ENCODE measurements at regions not wholly inside any gene's neighbourhood (a gene's known extent, or its start where the extent isn't known, plus 50 kb on each side); places are given as distances from the start of the nearest gene placed in this dataset.
"Not testable (repeated sequence)": the region's sequence is repeated elsewhere in the genome, so short reads cannot be mapped to it uniquely, and the experiment has no call there.

DNA sequence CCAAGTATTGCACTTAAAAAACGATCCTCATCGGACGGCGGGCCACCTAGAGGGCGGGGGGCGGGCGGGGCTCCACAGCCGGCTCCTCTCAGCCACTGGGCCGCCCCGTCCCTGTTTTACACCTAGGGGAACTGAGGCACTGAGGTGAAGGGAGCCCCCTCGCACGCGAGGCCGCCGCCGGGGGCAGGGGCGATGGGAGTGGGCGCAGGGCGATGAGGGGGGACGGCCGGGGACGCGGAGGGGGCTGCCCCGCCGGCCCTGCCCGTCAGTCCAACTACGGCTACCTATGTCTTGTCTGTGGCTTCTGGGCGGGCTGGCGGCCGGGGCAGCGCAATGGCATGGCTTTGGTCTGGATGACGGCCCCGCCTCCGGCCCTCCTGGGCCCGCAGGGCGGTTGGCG lies 90.4 kb downstream of the GOLGA8K start:
- CTCF ChIA-PET; H3K27ac Mint-ChIP-seq (ENCODE audit: low read depth, unreplicated experiment); H3K36me3 Mint-ChIP-seq (ENCODE audit: insufficient read depth, unreplicated experiment); H3K27me3 Mint-ChIP-seq (ENCODE audit: insufficient read depth, unreplicated experiment); H3K4me1 Mint-ChIP-seq (ENCODE audit: insufficient read depth, unreplicated experiment); H3K9me3 Mint-ChIP-seq (ENCODE audit: unreplicated experiment); H3K4me3 Mint-ChIP-seq (ENCODE audit: unreplicated experiment); POLR2A ChIA-PET; intact Hi-C loops (cut with micrococcal nuclease); BruUV-seq (replicated peaks); DNase-seq (ENCODE audit: unreplicated experiment): not testable (repeated sequence)

- POLR2A ChIA-PET; BruUV-seq (replicated peaks); H3K36me3 Mint-ChIP-seq (ENCODE audit: insufficient read depth, unreplicated experiment); H3K9me3 Mint-ChIP-seq (ENCODE audit: unreplicated experiment); H3K4me1 Mint-ChIP-seq (ENCODE audit: insufficient read depth, unreplicated experiment); intact Hi-C loops (cut with micrococcal nuclease); H3K4me3 Mint-ChIP-seq (ENCODE audit: unreplicated experiment); DNase-seq (ENCODE audit: unreplicated experiment); CTCF ChIA-PET; H3K27me3 Mint-ChIP-seq (ENCODE audit: insufficient read depth, unreplicated experiment); H3K27ac Mint-ChIP-seq (ENCODE audit: low read depth, unreplicated experiment): not testable (repeated sequence)
Measured at GRCh38 chr15:32307592-32307991, 95.5 kb downstream of the GOLGA8K start.

GRCh38 chr15:32276200-32276830 lies 126.8 kb downstream of the GOLGA8K start:
- H3K9me3 Mint-ChIP-seq (ENCODE audit: unreplicated experiment); BruUV-seq (replicated peaks); H3K4me3 Mint-ChIP-seq (ENCODE audit: unreplicated experiment); POLR2A ChIA-PET; H3K4me1 Mint-ChIP-seq (ENCODE audit: insufficient read depth, unreplicated experiment); CTCF ChIA-PET; H3K27me3 Mint-ChIP-seq (ENCODE audit: insufficient read depth, unreplicated experiment); DNase-seq (ENCODE audit: unreplicated experiment); intact Hi-C loops (cut with micrococcal nuclease); H3K36me3 Mint-ChIP-seq (ENCODE audit: insufficient read depth, unreplicated experiment); H3K27ac Mint-ChIP-seq (ENCODE audit: low read depth, unreplicated experiment): not testable (repeated sequence)

GRCh38 chr15:32253958-32254357 lies 149.1 kb downstream of the GOLGA8K start:
- H3K9me3 Mint-ChIP-seq (ENCODE audit: unreplicated experiment); POLR2A ChIA-PET; BruUV-seq (replicated peaks); H3K27me3 Mint-ChIP-seq (ENCODE audit: insufficient read depth, unreplicated experiment); H3K36me3 Mint-ChIP-seq (ENCODE audit: insufficient read depth, unreplicated experiment); intact Hi-C loops (cut with micrococcal nuclease); H3K4me1 Mint-ChIP-seq (ENCODE audit: insufficient read depth, unreplicated experiment); H3K4me3 Mint-ChIP-seq (ENCODE audit: unreplicated experiment); CTCF ChIA-PET; H3K27ac Mint-ChIP-seq (ENCODE audit: low read depth, unreplicated experiment); DNase-seq (ENCODE audit: unreplicated experiment): not testable (repeated sequence)

DNA sequence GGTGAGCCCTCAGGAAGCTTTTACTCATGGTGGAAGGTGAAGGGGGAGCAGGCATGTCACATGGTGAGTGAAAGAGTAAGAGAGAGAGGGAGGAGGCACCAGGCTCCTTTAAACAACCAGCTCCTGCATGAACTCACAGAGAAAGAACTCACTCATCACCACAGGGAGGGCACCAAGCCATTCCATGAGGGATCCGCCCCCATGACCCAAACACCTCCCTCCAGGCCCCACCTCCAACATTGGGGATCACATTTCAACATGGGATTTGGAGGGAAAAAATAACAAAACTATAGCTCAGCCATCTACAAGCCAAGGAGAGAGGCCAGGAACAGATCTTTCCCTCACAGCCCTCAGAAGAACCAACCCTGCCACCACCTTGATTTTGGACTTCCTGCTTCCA lies 153.9 kb downstream of the GOLGA8K start:
- H3K27ac Mint-ChIP-seq (ENCODE audit: low read depth, unreplicated experiment); CTCF ChIA-PET; H3K27me3 Mint-ChIP-seq (ENCODE audit: insufficient read depth, unreplicated experiment); H3K4me1 Mint-ChIP-seq (ENCODE audit: insufficient read depth, unreplicated experiment); BruUV-seq (replicated peaks); DNase-seq (ENCODE audit: unreplicated experiment); H3K9me3 Mint-ChIP-seq (ENCODE audit: unreplicated experiment); H3K4me3 Mint-ChIP-seq (ENCODE audit: unreplicated experiment); H3K36me3 Mint-ChIP-seq (ENCODE audit: insufficient read depth, unreplicated experiment); POLR2A ChIA-PET; intact Hi-C loops (cut with micrococcal nuclease): not testable (repeated sequence)

- CTCF ChIA-PET; BruUV-seq (replicated peaks); POLR2A ChIA-PET; H3K27ac Mint-ChIP-seq (ENCODE audit: low read depth, unreplicated experiment); H3K27me3 Mint-ChIP-seq (ENCODE audit: insufficient read depth, unreplicated experiment); H3K36me3 Mint-ChIP-seq (ENCODE audit: insufficient read depth, unreplicated experiment); DNase-seq (ENCODE audit: unreplicated experiment); H3K4me3 Mint-ChIP-seq (ENCODE audit: unreplicated experiment); H3K4me1 Mint-ChIP-seq (ENCODE audit: insufficient read depth, unreplicated experiment); intact Hi-C loops (cut with micrococcal nuclease); H3K9me3 Mint-ChIP-seq (ENCODE audit: unreplicated experiment): not testable (repeated sequence)
Measured at GRCh38 chr15:32243727-32244126, 159.4 kb downstream of the GOLGA8K start.

- H3K9me3 Mint-ChIP-seq (ENCODE audit: unreplicated experiment); POLR2A ChIA-PET; DNase-seq (ENCODE audit: unreplicated experiment); H3K4me3 Mint-ChIP-seq (ENCODE audit: unreplicated experiment); H3K36me3 Mint-ChIP-seq (ENCODE audit: insufficient read depth, unreplicated experiment); CTCF ChIA-PET; H3K27me3 Mint-ChIP-seq (ENCODE audit: insufficient read depth, unreplicated experiment); H3K4me1 Mint-ChIP-seq (ENCODE audit: insufficient read depth, unreplicated experiment); intact Hi-C loops (cut with micrococcal nuclease); H3K27ac Mint-ChIP-seq (ENCODE audit: low read depth, unreplicated experiment); BruUV-seq (replicated peaks): not testable (repeated sequence)
Measured at GRCh38 chr15:32242780-32243528, 160.1 kb downstream of the GOLGA8K start.

- POLR2A ChIA-PET; H3K4me3 Mint-ChIP-seq (ENCODE audit: unreplicated experiment); intact Hi-C loops (cut with micrococcal nuclease); BruUV-seq (replicated peaks); DNase-seq (ENCODE audit: unreplicated experiment); CTCF ChIA-PET; H3K4me1 Mint-ChIP-seq (ENCODE audit: insufficient read depth, unreplicated experiment); H3K27me3 Mint-ChIP-seq (ENCODE audit: insufficient read depth, unreplicated experiment); H3K36me3 Mint-ChIP-seq (ENCODE audit: insufficient read depth, unreplicated experiment); H3K9me3 Mint-ChIP-seq (ENCODE audit: unreplicated experiment); H3K27ac Mint-ChIP-seq (ENCODE audit: low read depth, unreplicated experiment): not testable (repeated sequence)
Measured at GRCh38 chr15:32227410-32228114, 175.5 kb downstream of the GOLGA8K start.
